Right atrium auricular region (tissue), 2 donors: ENCODE measurements at regions not wholly inside any gene's neighbourhood (a gene's known extent, or its start where the extent isn't known, plus 50 kb on each side); places are given as distances from the start of the nearest gene placed in this dataset.

ENCODE experiments used
- DNase-seq: peaks from one replicate; pipeline ENCODE4 v3.0.0-alpha.2; 2019; ENCODE audit warnings: low spot score
- H3K27ac ChIP-seq, 2 donors: fragments of 200-600 bp; sonication (generic); 1 replicate in 1 of 2; 2 replicates in 1 of 2; pipeline ENCODE4 v1.5.1; 2016 to 2019
- H3K27me3 ChIP-seq, 2 donors: fragments of 200-600 bp; sonication (generic); one replicate each; pipeline versions ENCODE4 v1.5.1 to v1.6.0; 2017 to 2019
- H3K36me3 ChIP-seq: fragments of 200-600 bp; sonication (generic); one replicate; pipeline ENCODE4 v1.5.1; 2016
- H3K4me1 ChIP-seq, 2 donors: fragments of 200-600 bp; sonication (generic); one replicate each; pipeline versions ENCODE4 v1.5.1 to v1.6.0; 2017 to 2019
- H3K4me3 ChIP-seq, 2 donors: fragments of 200-600 bp; sonication (generic); 1 replicate in 1 of 2; 2 replicates in 1 of 2; pipeline ENCODE4 v1.5.1; 2017 to 2019; ENCODE audit warnings: mild to moderate bottlenecking in 1 of 2, moderate library complexity in 1 of 2
- H3K9me3 ChIP-seq, 2 donors: fragments of 200-600 bp; sonication (generic); one replicate each; pipeline ENCODE4 v1.5.1; 2019
- TF ChIP-seq, protein P1 (sequence below), 2 donors: fragments of 200-600 bp; sonication (generic); IDR thresholded peaks; one replicate each; pipeline ENCODE4 v1.5.1; 2019; ENCODE audit warnings: antibody characterized with exemption in 2 of 2

DNA sequence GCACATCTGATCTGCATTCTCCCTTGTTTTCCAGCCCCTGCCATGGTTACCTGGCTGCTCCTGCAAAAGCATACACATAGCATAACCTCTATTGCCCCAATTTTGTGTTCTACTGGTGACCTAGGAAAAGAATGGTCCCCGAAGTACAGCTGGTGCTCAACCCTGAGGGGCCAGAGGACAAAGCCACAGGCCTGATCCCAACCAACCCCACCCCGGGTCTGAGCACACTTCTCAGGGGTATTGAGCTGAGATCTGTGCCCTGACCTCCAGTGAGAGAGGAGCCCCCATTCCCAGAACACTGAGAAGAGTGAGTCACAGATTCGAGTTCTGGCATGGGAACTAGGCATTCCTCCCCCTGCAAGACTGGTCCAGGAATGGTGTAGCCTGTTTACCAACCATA lies 465.5 kb upstream of the ACTRT1 start:
- TF ChIP-seq, protein P1, sequence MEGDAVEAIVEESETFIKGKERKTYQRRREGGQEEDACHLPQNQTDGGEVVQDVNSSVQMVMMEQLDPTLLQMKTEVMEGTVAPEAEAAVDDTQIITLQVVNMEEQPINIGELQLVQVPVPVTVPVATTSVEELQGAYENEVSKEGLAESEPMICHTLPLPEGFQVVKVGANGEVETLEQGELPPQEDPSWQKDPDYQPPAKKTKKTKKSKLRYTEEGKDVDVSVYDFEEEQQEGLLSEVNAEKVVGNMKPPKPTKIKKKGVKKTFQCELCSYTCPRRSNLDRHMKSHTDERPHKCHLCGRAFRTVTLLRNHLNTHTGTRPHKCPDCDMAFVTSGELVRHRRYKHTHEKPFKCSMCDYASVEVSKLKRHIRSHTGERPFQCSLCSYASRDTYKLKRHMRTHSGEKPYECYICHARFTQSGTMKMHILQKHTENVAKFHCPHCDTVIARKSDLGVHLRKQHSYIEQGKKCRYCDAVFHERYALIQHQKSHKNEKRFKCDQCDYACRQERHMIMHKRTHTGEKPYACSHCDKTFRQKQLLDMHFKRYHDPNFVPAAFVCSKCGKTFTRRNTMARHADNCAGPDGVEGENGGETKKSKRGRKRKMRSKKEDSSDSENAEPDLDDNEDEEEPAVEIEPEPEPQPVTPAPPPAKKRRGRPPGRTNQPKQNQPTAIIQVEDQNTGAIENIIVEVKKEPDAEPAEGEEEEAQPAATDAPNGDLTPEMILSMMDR (IDR thresholded peaks at IDR 0.05), result no peak
- no peak for DNase-seq
- no peaks in the 10 kb centered on the region for H3K9me3 ChIP-seq

DNA sequence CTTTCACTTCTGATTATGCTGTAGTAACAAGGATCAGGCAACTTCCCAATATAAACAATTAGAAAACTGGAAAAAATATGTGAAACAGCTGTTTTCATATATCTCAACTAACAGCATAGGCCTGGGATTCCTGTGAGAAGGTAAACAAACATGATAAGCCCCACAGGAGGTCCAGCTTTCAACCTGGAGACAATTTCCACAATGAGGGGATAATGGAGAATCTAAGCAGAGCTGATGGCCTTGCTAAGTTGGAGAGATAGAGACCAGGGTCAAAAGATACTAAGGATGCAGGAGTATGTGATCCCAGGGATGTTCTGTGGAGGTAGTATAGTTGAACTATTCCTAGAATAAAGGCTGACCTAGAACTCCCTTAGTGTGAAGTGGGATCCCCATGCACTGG lies 452.3 kb upstream of the ACTRT1 start:
- TF ChIP-seq, protein P1 (IDR thresholded peaks at IDR 0.05), result no peak
- Histone ChIP-seq H3K9me3 (no peaks in the 10 kb centered on the region), H3K27ac (no peak overlapping the region), H3K36me3 (no peaks in the 10 kb centered on the region), H3K27me3 (no peaks in the 10 kb centered on the region), H3K4me1 (no peaks in the 10 kb centered on the region), H3K4me3 (no peak overlapping the region)
- no peak for DNase-seq

More for the DNA sequence above, 465.5 kb upstream of the ACTRT1 start:
- Histone ChIP-seq H3K4me3 (no peak overlapping the region), H3K4me1 (no peaks in the 10 kb centered on the region), H3K36me3 (no peaks in the 10 kb centered on the region), H3K27ac (no peak overlapping the region), H3K27me3 (no peaks in the 10 kb centered on the region)

DNA sequence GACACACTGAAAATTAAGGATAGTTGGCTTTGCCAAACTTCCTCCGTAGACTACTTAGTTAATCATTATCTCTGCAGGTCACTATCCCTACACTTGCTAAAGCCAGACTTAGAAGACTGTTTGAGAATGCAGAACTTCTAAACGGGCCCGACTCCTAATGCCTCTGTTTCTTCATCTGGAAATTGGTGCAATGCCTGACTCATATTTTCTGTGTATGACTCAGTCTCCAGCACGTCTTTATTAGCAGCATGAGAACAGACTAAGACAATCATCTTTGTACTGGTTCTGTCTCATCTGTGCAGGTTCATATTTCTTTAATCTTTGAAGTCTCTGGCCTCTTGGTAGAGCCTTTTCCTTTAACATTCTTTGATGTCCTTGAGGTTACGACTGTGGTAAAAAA lies 411.9 kb upstream of the ACTRT1 start:
- Histone ChIP-seq H3K27me3 (no peaks in the 10 kb centered on the region), H3K9me3 (no peaks in the 10 kb centered on the region), H3K27ac (no peak overlapping the region), H3K4me3 (no peak overlapping the region), H3K36me3 (no peaks in the 10 kb centered on the region), H3K4me1 (no peaks in the 10 kb centered on the region)
- no peak for DNase-seq
- TF ChIP-seq, protein P1 (IDR thresholded peaks at IDR 0.05), result no peak

DNA sequence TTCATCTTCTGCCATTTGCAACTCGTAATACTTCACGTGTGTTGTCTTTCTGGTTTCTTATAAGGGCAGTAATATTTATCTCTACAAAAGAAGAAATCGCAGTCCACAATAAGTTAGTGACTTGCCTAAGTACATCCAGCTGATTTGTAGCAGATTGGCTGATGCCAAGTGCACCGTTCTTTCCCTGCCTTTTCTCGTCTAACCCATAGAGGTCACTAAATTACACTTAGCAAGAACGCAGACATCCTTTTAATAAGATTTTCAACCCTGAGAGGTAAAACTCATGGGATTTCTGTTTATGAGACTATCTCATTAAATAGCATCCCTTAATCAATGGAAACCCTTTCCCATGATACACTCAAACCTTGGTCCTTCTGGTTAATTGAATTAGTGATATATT lies 408.6 kb upstream of the ACTRT1 start:
- no peaks in the 10 kb centered on the region for H3K27me3 ChIP-seq
- no peak for DNase-seq
- no peaks in the 10 kb centered on the region for H3K36me3 ChIP-seq
- no peaks in the 10 kb centered on the region for H3K4me1 ChIP-seq
- H3K4me3 ChIP-seq, result no peak overlapping the region
- no peaks in the 10 kb centered on the region for H3K9me3 ChIP-seq
- TF ChIP-seq, protein P1 (IDR thresholded peaks at IDR 0.05), result no peak
- H3K27ac ChIP-seq, result no peak overlapping the region

DNA sequence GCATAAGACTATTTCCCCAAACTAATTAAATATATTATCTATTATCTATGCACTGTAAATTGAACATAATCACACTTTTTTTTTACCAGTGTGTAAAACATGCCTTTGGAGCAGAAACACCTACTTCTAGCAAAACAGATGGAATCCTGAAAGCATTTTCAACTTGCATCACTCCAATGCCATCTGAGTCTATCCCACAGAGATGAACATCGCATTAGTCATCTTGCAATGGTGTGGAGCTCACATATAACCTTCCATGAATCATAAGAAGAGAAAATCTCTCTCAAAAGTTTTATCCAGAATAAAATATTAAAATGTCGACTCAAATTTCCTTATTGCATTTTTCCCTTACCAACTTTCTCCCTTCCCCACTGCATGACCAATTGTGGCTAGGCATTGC lies 406.7 kb upstream of the ACTRT1 start:
- Histone ChIP-seq H3K4me1 (no peaks in the 10 kb centered on the region), H3K27ac (no peak overlapping the region), H3K9me3 (no peaks in the 10 kb centered on the region), H3K4me3 (no peak overlapping the region), H3K36me3 (no peaks in the 10 kb centered on the region), H3K27me3 (no peaks in the 10 kb centered on the region)
- TF ChIP-seq, protein P1 (IDR thresholded peaks at IDR 0.05), result no peak
- no peak for DNase-seq

DNA sequence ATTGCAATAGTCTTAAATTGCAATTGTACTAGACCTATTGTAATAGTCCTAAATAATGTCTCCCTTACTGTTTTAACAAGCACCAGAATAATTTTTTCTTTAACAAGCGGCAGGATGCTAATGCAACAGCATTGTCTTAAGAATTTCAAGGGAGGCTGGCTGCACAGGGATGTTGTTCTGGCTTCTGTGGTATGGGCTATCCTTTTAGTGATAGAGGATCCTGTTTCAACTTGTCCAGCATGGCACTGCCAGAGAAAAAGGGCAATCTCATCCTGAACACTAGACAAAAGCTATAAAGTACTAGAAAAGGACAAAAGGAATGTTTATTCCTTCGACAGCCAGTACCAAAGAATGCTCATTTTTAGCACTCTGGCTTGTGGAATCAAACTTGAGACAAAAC lies 405.5 kb upstream of the ACTRT1 start:
- H3K4me1 ChIP-seq, result no peaks in the 10 kb centered on the region
- no peak overlapping the region for H3K27ac ChIP-seq
- no peaks in the 10 kb centered on the region for H3K9me3 ChIP-seq
- DNase-seq, result no peak
- TF ChIP-seq, protein P1 (IDR thresholded peaks at IDR 0.05), result no peak
- H3K36me3 ChIP-seq, result no peaks in the 10 kb centered on the region
- H3K4me3 ChIP-seq, result no peak overlapping the region
- H3K27me3 ChIP-seq, result no peaks in the 10 kb centered on the region
